Stimulated activated CD4-positive, alpha-beta T cell treated with anti-CD3 and anti-CD28 coated beads, TNF-alpha, amount 100 ng/mL, for 4 hours (primary cell): ENCODE measurements at regions not wholly inside any gene's neighbourhood (a gene's known extent, or its start where the extent isn't known, plus 50 kb on each side); places are given as distances from the start of the nearest gene placed in this dataset.

Experiments used
- DNase-seq, 3 experiments: peaks; one replicate each; pipeline ENCODE4 v3.0.0-alpha.2; 2020; ENCODE audit warnings: low read depth in 3 of 3

DNA sequence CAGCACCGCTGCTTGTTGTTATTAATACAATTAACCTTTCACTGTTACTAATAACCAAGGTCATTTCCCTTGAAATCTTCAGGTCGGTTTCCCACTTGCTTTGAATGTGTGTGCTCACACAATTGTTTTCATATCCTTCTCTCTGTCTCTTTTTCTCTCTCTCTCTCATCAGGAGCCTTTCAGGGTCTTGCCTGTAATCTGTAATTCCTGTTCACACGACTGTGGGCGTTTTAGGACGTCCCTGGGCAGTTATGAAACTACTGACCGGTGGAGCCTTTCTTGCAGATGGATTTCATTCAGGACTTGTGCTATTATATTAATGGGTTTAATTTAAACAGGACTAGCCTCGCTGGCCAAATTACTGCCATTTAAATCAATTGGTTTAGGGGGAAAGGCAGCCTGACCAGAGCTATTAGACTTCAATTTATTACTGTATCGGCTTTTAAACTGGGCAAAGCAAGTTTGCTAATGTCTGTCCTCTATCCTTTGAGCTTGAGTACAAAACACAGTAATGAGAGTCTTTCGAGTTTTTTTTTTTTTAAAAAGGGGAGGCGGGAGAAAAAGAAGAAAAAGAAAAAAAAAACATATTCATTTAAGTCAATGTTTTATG is 316.0 kb upstream of the TLE4 start:
- no peak for DNase-seq

DNA sequence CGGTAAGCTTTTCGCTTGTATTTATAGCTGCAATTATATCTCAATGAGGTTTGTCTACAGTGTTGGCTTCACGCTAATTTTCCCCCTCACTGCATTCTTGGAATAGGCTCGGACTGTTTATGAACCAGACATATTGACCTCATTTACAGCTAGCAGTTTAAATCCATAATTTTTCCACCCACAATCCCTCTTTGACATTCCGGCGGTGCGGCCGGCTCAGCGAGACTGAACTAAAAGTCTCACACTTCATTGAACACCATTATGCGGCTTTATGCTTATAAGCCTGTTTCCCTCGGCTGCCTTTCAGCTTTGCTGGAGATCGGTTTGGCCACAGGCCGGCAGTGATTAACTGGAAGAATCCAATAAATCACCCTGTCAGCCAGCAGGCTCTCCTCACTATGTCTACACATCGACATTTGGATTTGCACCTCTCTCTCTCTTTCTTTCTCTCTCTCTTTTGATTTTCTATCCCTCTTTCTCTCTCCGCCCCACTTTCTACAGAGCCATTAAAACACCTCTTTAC is 315.0 kb upstream of the TLE4 start:
- DNase-seq: no peak

- no peak for DNase-seq
Measured at GRCh38 chr9:79257228-79257781, 314.5 kb upstream of the TLE4 start.

GRCh38 chr9:79257790-79258351 is 313.9 kb upstream of the TLE4 start:
- DNase-seq: no peak

DNA sequence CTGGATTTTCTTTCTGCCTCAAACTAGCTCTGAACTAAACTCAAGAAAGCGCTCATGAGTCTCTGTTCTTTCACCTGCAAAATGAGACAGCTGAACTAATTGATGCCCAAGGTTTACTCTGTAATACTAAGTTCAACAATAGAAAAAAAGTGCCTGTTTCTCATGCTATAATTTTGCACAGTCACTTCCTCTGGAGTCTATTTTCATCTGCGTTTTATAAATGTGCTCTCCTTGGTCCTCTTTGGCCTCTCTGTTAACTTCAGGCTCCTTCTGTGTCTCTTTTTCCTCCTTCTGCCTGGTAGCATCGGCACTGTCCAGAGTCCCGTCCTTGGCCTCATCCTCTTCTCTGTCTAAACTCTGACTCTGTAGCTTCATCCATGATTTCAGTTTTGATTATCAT is 311.9 kb upstream of the TLE4 start:
- no peak for DNase-seq

GRCh38 chr9:79263628-79264027 is 308.1 kb upstream of the TLE4 start:
- no peak for DNase-seq

DNA sequence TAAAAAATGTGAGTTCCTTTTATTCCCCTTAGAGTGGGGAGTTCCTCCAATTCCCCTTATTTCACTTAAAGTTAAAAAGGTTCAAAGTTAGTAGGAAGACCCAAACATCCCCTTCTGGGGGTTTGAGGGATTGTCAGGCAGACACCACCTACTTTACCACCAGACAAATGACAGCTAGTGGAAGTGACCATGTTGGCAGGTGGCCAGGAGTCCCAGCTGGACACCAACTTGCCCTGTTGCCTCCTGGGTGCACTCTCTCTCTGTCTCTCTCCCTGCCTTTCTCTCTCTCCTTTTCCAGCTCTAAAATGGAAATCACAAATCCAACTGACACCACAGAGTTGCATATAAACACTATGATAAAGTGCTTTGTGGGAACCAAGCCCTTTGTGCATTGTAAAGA is 307.7 kb upstream of the TLE4 start:
- DNase-seq: no peak

- no peak for DNase-seq
Measured at GRCh38 chr9:79264511-79265355, 307.0 kb upstream of the TLE4 start.

- no peak for DNase-seq
Measured at GRCh38 chr9:79266986-79267385, 304.8 kb upstream of the TLE4 start.

GRCh38 chr9:79268806-79269205 is 303.0 kb upstream of the TLE4 start:
- DNase-seq: no peak

- DNase-seq: no peak
Measured at GRCh38 chr9:79273311-79273710, 298.5 kb upstream of the TLE4 start.

- DNase-seq: no peak
Measured at GRCh38 chr9:79279356-79279755, 292.4 kb upstream of the TLE4 start.

DNA sequence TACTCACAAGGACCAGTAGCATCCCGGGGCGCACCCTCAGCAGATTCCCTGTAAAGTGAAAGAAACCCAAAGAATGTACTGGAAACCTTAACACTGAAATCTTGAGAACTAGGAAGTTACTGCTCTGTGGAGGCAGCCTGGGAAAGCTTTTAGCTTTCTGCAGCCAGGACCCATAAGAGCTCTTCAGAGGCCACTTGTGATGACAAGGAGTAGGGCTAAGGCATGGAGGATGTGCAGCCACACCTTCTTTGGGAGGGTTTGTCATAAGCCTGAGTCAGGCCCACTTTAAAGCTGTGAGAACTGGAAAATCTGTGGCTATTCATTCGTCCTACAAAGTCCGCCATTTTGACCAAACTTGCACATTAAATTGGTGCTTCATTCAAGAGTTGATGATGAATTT is 291.1 kb upstream of the TLE4 start:
- DNase-seq: no peak

GRCh38 chr9:79284081-79284480 is 287.7 kb upstream of the TLE4 start:
- DNase-seq: no peak

DNA sequence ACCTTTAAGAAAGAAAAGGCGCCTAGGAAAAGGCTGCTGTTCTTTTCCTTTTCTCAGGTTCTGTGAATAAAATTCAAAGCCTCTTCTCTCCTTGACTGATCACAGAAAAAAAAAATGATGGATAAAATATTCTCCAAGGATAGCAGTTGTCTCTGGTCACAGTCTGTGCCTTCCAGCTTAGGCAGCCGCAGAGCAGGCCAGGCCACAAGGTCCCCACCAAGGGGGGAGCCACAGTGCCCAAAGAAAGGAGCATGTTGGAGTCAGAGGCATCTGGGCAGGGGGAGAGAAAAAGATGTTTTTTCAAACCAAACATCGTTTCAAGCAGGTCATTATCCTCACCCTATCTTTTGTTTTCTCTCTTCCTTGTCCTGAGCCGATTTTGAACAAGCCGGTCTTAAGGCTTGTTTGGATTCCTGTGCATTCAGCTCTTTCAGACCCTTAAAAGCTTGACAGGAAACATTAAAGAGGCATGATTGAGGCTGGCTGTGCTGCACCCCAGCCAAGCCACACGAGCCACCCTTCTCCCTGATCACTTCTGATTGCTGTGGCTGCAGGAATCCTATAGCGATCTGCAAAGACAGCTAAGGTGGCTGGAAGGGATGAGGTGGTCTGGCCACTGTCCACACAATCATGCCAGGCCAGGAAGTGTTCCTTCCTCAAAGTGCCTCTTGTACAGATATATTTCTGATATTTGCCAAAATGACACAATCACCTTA is 284.6 kb upstream of the TLE4 start:
- no peak for DNase-seq

DNA sequence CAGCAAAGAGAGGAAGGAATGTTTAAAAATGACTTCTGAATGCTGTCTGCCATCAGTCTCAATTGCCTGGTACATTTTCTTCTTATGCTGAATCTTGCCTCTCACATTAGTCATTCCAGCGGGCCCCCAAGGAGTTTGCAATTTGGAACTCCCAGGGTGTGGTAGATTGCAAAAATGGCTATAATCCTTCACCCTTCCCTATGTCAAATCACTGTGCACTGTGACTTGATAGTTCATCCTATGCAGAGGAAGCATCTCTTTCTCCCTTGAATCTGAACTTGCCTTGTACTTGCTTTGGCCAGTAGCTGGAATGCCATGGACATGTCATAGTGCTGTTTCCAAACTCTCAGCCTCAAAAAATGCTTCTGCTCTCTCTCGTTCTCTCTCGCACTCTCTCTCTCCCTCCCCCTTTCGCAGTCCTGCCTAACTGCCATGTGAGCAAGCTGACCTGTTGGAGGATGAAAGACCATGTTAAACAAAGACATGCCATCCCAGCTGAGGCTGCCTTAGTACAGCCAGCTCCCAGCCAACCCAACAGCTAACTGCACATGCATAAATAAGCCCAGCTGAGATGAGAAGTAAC is 284.0 kb upstream of the TLE4 start:
- DNase-seq: no peak

DNA sequence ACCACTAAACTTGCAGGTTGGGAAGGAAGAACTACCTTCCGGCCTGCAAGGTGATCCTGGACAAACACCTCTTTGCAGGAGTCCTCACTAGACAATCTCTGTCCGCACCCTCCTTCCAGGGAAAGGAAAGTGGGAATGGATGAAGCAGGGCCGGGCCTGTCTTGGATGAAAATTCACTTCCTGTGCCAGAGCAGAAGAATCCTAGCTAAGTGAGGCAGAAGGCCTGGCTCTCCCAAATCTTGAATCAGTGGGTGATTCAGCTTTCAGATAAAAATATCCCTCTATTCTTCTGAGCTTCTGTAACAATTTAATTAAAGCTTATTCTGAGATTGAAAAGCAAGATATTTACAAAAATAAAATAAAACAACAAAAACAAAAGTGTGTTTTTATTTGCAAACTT is 281.9 kb upstream of the TLE4 start:
- DNase-seq: no peak

- no peak for DNase-seq
Measured at GRCh38 chr9:79292731-79293280, 279.0 kb upstream of the TLE4 start.

DNA sequence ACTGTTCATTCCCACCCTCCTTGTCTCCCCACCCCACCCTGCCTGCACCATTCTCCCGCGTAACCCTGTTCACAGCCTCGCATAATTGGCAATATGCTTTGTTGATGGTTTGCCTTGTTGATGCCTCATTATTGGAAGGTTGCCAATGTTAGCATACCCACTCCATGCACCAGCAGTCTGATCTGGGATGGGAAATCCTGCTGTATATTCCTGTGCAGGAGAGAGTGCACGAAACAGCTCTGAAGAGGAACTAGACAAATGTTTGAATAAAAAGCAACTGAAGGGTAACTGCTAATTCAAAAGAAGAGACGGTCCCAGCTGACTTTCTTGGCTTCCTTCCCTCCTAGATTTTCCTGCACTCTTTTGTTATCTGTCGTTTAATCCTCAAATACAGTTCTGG is 271.7 kb upstream of the TLE4 start:
- DNase-seq: no peak

GRCh38 chr9:79301085-79301484 is 270.7 kb upstream of the TLE4 start:
- no peak for DNase-seq
